GM23338 (cell line): ENCODE measurements at regions not wholly inside any gene's neighbourhood (a gene's known extent, or its start where the extent isn't known, plus 50 kb on each side); places are given as distances from the start of the nearest gene placed in this dataset.
"Not testable (repeated sequence)": the region's sequence is repeated elsewhere in the genome, so short reads cannot be mapped to it uniquely, and the experiment has no call there.

Source experiments
- ATAC-seq: fragments of 200-7000 bp; cut with Tn5 transposase; 3 replicates; pipeline ENCODE4 v1.9.1; 2020
- DNase-seq: peaks from one replicate; pipeline ENCODE4 v3.0.0-alpha.2; 2015; ENCODE audit warnings: low spot score
- H2AFZ ChIP-seq: fragments of 200-600 bp; sonication (generic); 2 replicates; pipeline ENCODE4 v1.8.0; 2016; ENCODE audit warnings: antibody characterized with exemption, mild to moderate bottlenecking, moderate library complexity
- H3F3A ChIP-seq: fragments of 200-600 bp; sonication (generic); replicated peaks from 2 replicates; pipeline ENCODE4 v1.8.0; 2017; ENCODE audit warnings: antibody characterized with exemption, mixed run types, low read depth
- H3K27ac ChIP-seq: fragments of 200-600 bp; sonication (generic); 2 replicates; pipeline ENCODE4 v1.6.1; 2016; ENCODE audit warnings: low read depth
- H3K27me3 ChIP-seq: fragments of 200-600 bp; sonication (generic); 2 replicates; pipeline ENCODE4 v1.8.0; 2016; ENCODE audit warnings: mild to moderate bottlenecking, mixed run types, moderate library complexity; ENCODE audit not compliant: insufficient read depth
- H3K36me3 ChIP-seq: fragments of 200-600 bp; sonication (generic); 2 replicates; pipeline ENCODE4 v1.8.0; 2016; ENCODE audit warnings: mild to moderate bottlenecking; ENCODE audit not compliant: insufficient read depth
- H3K4me1 ChIP-seq: fragments of 200-600 bp; sonication (generic); 2 replicates; pipeline ENCODE4 v1.8.0; 2016; ENCODE audit warnings: mild to moderate bottlenecking, moderate library complexity; ENCODE audit not compliant: insufficient read depth
- H3K4me2 ChIP-seq: fragments of 200-600 bp; sonication (generic); 2 replicates; pipeline ENCODE4 v1.7.1; 2017; ENCODE audit warnings: mixed run types
- H3K4me3 ChIP-seq: fragments of 200-600 bp; sonication (generic); 2 replicates; pipeline ENCODE4 v1.6.1; 2016; ENCODE audit warnings: mixed run types
- H3K79me2 ChIP-seq: fragments of 200-600 bp; sonication (generic); replicated peaks from 2 replicates; pipeline ENCODE4 v1.8.0; 2017; ENCODE audit warnings: mild to moderate bottlenecking; ENCODE audit not compliant: insufficient read depth
- H3K9me2 ChIP-seq: fragments of 200-600 bp; sonication (generic); 2 replicates; pipeline ENCODE4 v1.8.0; 2017; ENCODE audit not compliant: insufficient read depth
- H4K20me1 ChIP-seq: fragments of 200-600 bp; sonication (generic); replicated peaks from 2 replicates; pipeline ENCODE4 v1.8.0; 2017; ENCODE audit warnings: mild to moderate bottlenecking; ENCODE audit not compliant: insufficient read depth
- H3K27ac Mint-ChIP-seq: 2 replicates; pipeline ENCODE4 v1.8.0; 2020; ENCODE audit warnings: inconsistent platforms, mild to moderate bottlenecking, moderate library complexity, mixed read lengths
- H3K27me3 Mint-ChIP-seq: 3 replicates; pipeline ENCODE4 v1.8.0; 2022; ENCODE audit warnings: low read depth, mild to moderate bottlenecking, moderate library complexity, mixed read lengths, inconsistent platforms; ENCODE audit not compliant: insufficient read depth, poor library complexity
- H3K36me3 Mint-ChIP-seq: 3 replicates; pipeline ENCODE4 v1.8.0; 2021; ENCODE audit warnings: low read depth, mild to moderate bottlenecking, inconsistent platforms, moderate library complexity, mixed read lengths
- H3K4me1 Mint-ChIP-seq: 3 replicates; pipeline ENCODE4 v1.8.0; 2020; ENCODE audit warnings: mild to moderate bottlenecking, inconsistent platforms, mixed read lengths
- H3K4me3 Mint-ChIP-seq: 3 replicates; pipeline ENCODE4 v1.8.0; 2021; ENCODE audit warnings: moderate library complexity, mild to moderate bottlenecking, inconsistent platforms, mixed read lengths
- H3K9me3 Mint-ChIP-seq: 3 replicates; pipeline ENCODE4 v1.8.0; 2020; ENCODE audit warnings: moderate library complexity, mild to moderate bottlenecking, inconsistent platforms, mixed read lengths
- CREB1 ChIP-seq: fragments of 250-450 bp; sonication (Bioruptor Pico); IDR thresholded peaks from 2 replicates; pipeline ENCODE4 v1.5.0; 2020; ENCODE audit warnings: low read depth, mild to moderate bottlenecking, moderate library complexity
- EZH2phosphoT487 ChIP-seq: fragments of 200-600 bp; sonication (generic); IDR thresholded peaks from one replicate; pipeline ENCODE4 v1.8.1; 2018; ENCODE audit warnings: antibody characterized with exemption; ENCODE audit not compliant: unreplicated experiment
- POLR2AphosphoS5 ChIP-seq: IDR thresholded peaks from 2 replicates; pipeline ENCODE4 v1.6.1; 2016; ENCODE audit warnings: antibody characterized with exemption, low read depth
- ZNF114 ChIP-seq: fragments of 250-450 bp; sonication (Bioruptor Pico); IDR thresholded peaks from 2 replicates; pipeline ENCODE4 v1.5.0; 2020; ENCODE audit warnings: mild to moderate bottlenecking, moderate library complexity
- ZNF331 ChIP-seq: fragments of 250-450 bp; sonication (Bioruptor Pico); IDR thresholded peaks from 2 replicates; pipeline ENCODE4 v1.5.0; 2020; ENCODE audit warnings: low read depth, mild to moderate bottlenecking, moderate library complexity
- TF ChIP-seq, protein P1 (sequence below), 2 experiments: fragments of 200-600 bp in 1 of 2; sonication (generic) in 1 of 2; conservative IDR thresholded peaks; 2 replicates each; pipeline versions ENCODE4 v1.5.1 to v1.6.1; 2016 to 2017; ENCODE audit warnings: antibody characterized with exemption in 2 of 2, low read depth in 2 of 2, mild to moderate bottlenecking in 2 of 2, moderate library complexity in 1 of 2
- TF ChIP-seq, protein P2 (sequence below): IDR thresholded peaks from one replicate; pipeline ENCODE4 v1.6.1; 2018; ENCODE audit warnings: antibody characterized with exemption; ENCODE audit not compliant: unreplicated experiment
- TF ChIP-seq, protein P3 (sequence below): IDR thresholded peaks from 2 replicates; pipeline ENCODE4 v1.6.1; 2016; ENCODE audit warnings: antibody characterized with exemption

DNA sequence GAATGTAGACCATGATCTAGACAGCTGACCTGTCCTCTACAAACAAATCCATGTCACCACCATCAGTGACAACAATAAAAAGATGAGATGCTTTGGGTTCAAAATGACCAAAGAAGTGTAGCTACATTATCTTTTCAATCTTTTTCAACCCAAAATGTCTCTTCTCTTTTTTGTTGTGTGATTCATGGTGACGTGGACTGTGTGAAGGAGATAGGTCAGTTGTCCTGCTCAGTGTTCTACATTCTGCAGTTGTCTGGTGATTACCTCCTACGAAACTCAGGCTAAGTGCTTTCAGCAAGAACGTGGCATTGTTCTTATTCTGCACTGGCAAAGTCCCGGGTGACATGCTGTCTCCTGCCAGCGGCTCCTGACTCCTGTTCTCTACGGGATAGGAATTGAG lies 73.1 kb downstream of the PRKAB2 start (continued):
- TF ChIP-seq, protein P1, sequence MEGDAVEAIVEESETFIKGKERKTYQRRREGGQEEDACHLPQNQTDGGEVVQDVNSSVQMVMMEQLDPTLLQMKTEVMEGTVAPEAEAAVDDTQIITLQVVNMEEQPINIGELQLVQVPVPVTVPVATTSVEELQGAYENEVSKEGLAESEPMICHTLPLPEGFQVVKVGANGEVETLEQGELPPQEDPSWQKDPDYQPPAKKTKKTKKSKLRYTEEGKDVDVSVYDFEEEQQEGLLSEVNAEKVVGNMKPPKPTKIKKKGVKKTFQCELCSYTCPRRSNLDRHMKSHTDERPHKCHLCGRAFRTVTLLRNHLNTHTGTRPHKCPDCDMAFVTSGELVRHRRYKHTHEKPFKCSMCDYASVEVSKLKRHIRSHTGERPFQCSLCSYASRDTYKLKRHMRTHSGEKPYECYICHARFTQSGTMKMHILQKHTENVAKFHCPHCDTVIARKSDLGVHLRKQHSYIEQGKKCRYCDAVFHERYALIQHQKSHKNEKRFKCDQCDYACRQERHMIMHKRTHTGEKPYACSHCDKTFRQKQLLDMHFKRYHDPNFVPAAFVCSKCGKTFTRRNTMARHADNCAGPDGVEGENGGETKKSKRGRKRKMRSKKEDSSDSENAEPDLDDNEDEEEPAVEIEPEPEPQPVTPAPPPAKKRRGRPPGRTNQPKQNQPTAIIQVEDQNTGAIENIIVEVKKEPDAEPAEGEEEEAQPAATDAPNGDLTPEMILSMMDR (conservative IDR thresholded peaks at IDR 0.05; ENCODE audit: low read depth in 2 of 2): no peak
- TF ChIP-seq ZNF114 (CRISPR knock-in tag) (no peak), CREB1 (CRISPR knock-in tag) (no peak)

DNA sequence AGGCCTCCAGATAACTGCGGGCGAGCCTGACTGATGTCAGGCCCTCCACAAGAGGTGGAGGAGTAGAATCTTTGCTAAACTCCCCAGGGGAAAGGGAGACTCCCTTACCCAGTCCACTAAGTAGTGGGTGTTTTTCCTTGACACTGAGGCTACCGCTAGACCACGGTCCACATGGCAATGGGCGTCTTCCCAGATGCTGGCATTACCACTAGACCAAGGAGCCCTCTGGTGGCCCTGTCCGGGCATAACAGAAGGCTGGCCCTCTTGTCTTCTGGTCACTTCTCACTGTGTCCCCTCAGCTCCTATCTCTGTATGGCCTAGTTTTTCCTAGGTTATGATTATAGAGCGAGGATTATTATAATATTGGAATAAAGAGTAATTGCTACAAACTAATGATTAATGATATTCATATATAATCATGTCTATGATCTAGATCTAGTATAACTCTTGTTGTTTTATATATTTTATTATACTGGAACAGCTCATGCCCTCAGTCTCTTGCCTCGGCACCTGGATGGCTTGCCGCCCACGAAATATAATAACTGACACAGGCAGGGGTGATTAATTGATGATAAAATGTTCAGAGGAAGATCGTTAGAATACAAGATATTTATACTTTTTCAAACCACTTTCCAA lies 73.8 kb downstream of the PRKAB2 start:
- not testable (repeated sequence) for H3K4me2 ChIP-seq, H3K36me3 Mint-ChIP-seq, H3K9me3 Mint-ChIP-seq, H3K4me3 ChIP-seq, H4K20me1 ChIP-seq, H2AFZ ChIP-seq, H3K27ac ChIP-seq, H3K4me1 ChIP-seq, ATAC-seq, H3F3A ChIP-seq, H3K4me3 Mint-ChIP-seq, H3K27ac Mint-ChIP-seq, H3K36me3 ChIP-seq, H3K4me1 Mint-ChIP-seq, H3K9me2 ChIP-seq, H3K27me3 Mint-ChIP-seq, H3K27me3 ChIP-seq, H3K79me2 ChIP-seq
- peak; percentile 58 for DNase-seq
- TF ChIP-seq, protein P1 (conservative IDR thresholded peaks at IDR 0.05; ENCODE audit: low read depth in 2 of 2): peak; percentile 63 to 76

DNA sequence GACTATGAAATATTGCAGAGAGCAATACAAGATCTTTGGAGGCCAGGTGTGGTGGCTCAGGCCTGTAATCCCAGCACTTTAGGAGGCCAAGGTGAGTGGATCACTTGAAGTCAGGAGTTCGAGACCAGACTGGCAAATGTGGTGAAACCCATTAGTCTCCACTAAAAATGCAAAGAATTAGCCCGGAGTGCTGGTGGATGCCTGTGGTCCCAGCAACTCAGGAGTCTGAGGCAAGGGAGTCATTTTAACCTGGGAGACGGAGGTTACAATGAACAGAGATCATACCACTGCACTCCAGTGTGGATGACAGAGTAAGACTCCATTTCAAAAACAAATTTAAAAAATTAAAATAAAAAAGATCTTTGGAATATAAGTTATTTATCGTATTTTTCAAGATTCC lies 76.6 kb downstream of the PRKAB2 start:
- Mint-ChIP-seq H3K27me3 (peaks cover 5% of the 10 kb centered on the region), H3K4me3 (no peak overlapping the region), H3K36me3 (no peaks in the 10 kb centered on the region), H3K27ac (no peak overlapping the region), H3K9me3 (peaks cover 2% of the 10 kb centered on the region; the same call in 1 of the 3 replicates), H3K4me1 (peaks cover 5% of the 10 kb centered on the region)
- no peaks in the 10 kb centered on the region for H3K36me3 ChIP-seq
- H3F3A ChIP-seq: no peaks in the 10 kb centered on the region
- H3K9me2 ChIP-seq: no peaks in the 10 kb centered on the region
- no peaks in the 10 kb centered on the region for H4K20me1 ChIP-seq
- ATAC-seq: no peak
- H3K4me2 ChIP-seq: no peak overlapping the region
- H3K4me1 ChIP-seq: no peaks in the 10 kb centered on the region
- no peak overlapping the region for H3K27ac ChIP-seq
- no peak overlapping the region for H3K4me3 ChIP-seq
- no peak for DNase-seq
- H3K79me2 ChIP-seq: no peaks in the 10 kb centered on the region
- H3K27me3 ChIP-seq: no peaks in the 10 kb centered on the region
- no peak overlapping the region for H2AFZ ChIP-seq
- TF ChIP-seq EZH2phosphoT487 (no peak), ZNF331 (CRISPR knock-in tag) (no peak), POLR2AphosphoS5 (no peak), CREB1 (CRISPR knock-in tag) (no peak)
- TF ChIP-seq, protein P2, sequence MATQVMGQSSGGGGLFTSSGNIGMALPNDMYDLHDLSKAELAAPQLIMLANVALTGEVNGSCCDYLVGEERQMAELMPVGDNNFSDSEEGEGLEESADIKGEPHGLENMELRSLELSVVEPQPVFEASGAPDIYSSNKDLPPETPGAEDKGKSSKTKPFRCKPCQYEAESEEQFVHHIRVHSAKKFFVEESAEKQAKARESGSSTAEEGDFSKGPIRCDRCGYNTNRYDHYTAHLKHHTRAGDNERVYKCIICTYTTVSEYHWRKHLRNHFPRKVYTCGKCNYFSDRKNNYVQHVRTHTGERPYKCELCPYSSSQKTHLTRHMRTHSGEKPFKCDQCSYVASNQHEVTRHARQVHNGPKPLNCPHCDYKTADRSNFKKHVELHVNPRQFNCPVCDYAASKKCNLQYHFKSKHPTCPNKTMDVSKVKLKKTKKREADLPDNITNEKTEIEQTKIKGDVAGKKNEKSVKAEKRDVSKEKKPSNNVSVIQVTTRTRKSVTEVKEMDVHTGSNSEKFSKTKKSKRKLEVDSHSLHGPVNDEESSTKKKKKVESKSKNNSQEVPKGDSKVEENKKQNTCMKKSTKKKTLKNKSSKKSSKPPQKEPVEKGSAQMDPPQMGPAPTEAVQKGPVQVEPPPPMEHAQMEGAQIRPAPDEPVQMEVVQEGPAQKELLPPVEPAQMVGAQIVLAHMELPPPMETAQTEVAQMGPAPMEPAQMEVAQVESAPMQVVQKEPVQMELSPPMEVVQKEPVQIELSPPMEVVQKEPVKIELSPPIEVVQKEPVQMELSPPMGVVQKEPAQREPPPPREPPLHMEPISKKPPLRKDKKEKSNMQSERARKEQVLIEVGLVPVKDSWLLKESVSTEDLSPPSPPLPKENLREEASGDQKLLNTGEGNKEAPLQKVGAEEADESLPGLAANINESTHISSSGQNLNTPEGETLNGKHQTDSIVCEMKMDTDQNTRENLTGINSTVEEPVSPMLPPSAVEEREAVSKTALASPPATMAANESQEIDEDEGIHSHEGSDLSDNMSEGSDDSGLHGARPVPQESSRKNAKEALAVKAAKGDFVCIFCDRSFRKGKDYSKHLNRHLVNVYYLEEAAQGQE: no peak
- TF ChIP-seq, protein P1 (conservative IDR thresholded peaks at IDR 0.05; ENCODE audit: low read depth in 2 of 2): no peak
- TF ChIP-seq, protein P3, sequence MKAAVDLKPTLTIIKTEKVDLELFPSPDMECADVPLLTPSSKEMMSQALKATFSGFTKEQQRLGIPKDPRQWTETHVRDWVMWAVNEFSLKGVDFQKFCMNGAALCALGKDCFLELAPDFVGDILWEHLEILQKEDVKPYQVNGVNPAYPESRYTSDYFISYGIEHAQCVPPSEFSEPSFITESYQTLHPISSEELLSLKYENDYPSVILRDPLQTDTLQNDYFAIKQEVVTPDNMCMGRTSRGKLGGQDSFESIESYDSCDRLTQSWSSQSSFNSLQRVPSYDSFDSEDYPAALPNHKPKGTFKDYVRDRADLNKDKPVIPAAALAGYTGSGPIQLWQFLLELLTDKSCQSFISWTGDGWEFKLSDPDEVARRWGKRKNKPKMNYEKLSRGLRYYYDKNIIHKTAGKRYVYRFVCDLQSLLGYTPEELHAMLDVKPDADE: no peak
